ENCODE measurements at regions not wholly inside any gene's neighbourhood (a gene's known extent, or its start where the extent isn't known, plus 50 kb on each side); places are given as distances from the start of the nearest gene placed in this dataset.

GRCh38 chr18:4817665-4818064, 362.6 kb upstream of the DLGAP1 start:
- Histone ChIP-seq H3K36me3 (ENCODE audit: insufficient read depth) (no peaks in the 10 kb centered on the region), H3K4me1 (ENCODE audit: insufficient read depth) (no peaks in the 10 kb centered on the region), H3K4me3 (ENCODE audit: low read depth, low read length) (no peak overlapping the region), H3K27ac (ENCODE audit: low read depth) (no peak overlapping the region)
- WGBS, result 75% methylated on average over 1 of the region's 1 CpG
- no peak for DNase-seq (ENCODE audit: extremely low spot score)

DNA sequence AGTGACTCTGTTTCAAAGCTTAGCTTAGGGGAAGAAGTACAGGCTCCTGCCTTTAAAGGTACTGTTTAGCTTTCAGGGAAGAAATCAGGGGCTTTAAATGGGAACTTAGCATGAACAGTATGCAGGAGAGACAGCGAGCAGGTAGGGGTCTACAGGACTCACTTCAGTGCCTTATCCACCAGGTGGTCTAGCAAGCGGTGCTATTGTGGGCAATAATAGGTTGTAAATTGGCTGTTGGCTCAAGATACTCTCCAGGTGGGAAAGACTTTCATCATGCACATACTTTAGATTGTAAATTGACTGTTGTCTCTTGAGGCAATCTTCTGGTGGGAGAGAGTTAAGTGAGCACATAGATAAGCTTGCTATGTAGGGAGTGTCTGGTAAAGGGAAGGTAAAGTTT, 358.6 kb upstream of the DLGAP1 start:
- DNase-seq (ENCODE audit: extremely low spot score), result no peak
- H3K27ac ChIP-seq (ENCODE audit: low read depth), result no peak overlapping the region
- WGBS, result 68% methylated on average over 2 of the region's 2 CpGs

GRCh38 chr18:4808891-4809290, 353.8 kb upstream of the DLGAP1 start:
- WGBS, result 94% methylated on average over 3 of the region's 3 CpGs
- Histone ChIP-seq H3K4me1 (ENCODE audit: insufficient read depth) (no peaks in the 10 kb centered on the region), H3K27ac (ENCODE audit: low read depth) (no peak overlapping the region)

More for the DNA sequence above, 358.6 kb upstream of the DLGAP1 start:
- no peaks in the 10 kb centered on the region for H3K36me3 ChIP-seq (ENCODE audit: insufficient read depth)
- H3K4me3 ChIP-seq (ENCODE audit: low read depth, low read length), result no peak overlapping the region
- H3K4me1 ChIP-seq (ENCODE audit: insufficient read depth), result no peaks in the 10 kb centered on the region

DNA sequence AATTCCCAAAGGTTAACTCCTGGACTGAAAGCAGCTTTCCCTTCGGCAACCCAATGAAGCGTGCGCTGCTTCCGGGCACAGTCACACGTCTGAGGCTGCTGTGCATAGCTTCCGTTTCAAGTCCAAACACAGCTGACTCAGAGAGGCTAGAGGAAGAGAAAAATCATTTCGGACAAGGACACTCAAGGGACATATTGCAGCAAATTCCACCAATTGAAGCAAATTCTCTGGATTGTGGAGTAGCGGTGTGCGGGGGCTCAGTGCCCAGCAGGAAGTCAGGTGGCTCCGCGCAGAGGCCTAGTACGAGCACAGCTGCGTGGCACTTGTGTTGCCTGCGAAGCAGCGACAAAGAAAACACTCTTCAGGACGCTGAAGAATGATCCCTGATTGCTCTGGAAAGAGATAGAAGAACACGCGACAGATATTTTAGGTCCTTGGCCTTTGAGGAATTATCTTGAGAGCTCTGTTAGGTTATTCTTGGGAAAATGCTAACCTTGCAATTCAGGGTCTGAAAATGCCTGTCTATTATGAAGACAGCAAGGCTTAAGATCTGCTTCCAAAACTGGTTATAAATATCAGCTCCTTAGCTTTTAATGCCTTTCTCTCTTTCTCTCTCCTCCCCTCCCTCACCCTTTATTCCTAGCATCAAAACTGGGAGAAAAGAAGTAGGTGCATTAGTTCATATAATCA, 352.6 kb upstream of the DLGAP1 start:
- 84% methylated on average over 18 of the region's 18 CpGs for WGBS
- no peak for DNase-seq (ENCODE audit: extremely low spot score)
- no peak overlapping the region for H3K27ac ChIP-seq (ENCODE audit: low read depth)

More at GRCh38 chr18:4808891-4809290, 353.8 kb upstream of the DLGAP1 start:
- no peak overlapping the region for H3K4me3 ChIP-seq (ENCODE audit: low read depth, low read length)
- DNase-seq (ENCODE audit: extremely low spot score), result no peak
- no peaks in the 10 kb centered on the region for H3K36me3 ChIP-seq (ENCODE audit: insufficient read depth)

DNA sequence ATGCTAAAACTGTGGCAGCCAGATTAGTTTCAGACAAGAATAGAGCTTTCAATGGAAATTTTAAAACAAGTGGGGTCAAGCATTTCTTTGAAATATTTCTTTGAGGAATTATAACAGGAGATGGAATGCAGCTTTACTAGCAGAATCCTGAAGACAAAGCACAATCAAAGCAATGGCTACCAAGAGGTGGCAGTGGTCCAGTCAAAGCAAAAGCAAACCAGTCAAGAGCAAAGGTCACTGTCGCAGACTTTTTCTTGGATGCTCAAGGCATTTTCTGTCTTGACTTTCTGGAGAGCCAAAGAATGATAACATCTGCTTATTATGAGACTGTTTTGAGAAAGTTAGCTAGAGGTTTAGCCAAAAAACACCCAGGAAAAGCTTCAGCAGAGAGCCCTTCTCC, 351.2 kb upstream of the DLGAP1 start:
- H3K36me3 ChIP-seq (ENCODE audit: insufficient read depth), result no peaks in the 10 kb centered on the region
- no peak overlapping the region for H3K27ac ChIP-seq (ENCODE audit: low read depth)
- H3K4me1 ChIP-seq (ENCODE audit: insufficient read depth), result no peaks in the 10 kb centered on the region
- H3K4me3 ChIP-seq (ENCODE audit: low read depth, low read length), result no peak overlapping the region
- 71% methylated on average over 1 of the region's 1 CpG for WGBS
- DNase-seq (ENCODE audit: extremely low spot score), result no peak

More for the DNA sequence above, 352.6 kb upstream of the DLGAP1 start:
- no peaks in the 10 kb centered on the region for H3K36me3 ChIP-seq (ENCODE audit: insufficient read depth)
- H3K4me1 ChIP-seq (ENCODE audit: insufficient read depth), result no peaks in the 10 kb centered on the region
- H3K4me3 ChIP-seq (ENCODE audit: low read depth, low read length), result no peak overlapping the region

DNA sequence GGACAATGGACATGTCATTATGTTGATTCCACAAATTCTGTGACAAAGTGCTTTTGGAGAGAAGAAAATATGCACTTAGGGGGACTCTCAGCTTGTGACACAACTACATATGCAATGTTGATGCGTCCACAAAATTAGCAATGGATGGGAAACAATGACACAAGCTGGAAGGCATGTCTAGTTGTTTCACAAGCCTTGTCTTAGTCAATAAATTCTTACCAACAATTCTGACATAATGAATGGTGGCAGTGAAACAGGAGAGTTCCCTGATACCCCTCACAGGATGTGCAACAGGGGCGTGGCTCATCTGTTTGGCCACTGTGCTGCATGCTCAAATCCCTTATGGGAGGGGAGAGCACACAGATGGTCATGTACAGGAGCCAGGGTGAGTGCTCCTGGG, 347.2 kb upstream of the DLGAP1 start:
- DNase-seq (ENCODE audit: extremely low spot score), result no peak
- H3K4me3 ChIP-seq (ENCODE audit: low read depth, low read length), result no peak overlapping the region
- WGBS, result 75% methylated on average over 2 of the region's 2 CpGs
- no peaks in the 10 kb centered on the region for H3K36me3 ChIP-seq (ENCODE audit: insufficient read depth)
- no peaks in the 10 kb centered on the region for H3K4me1 ChIP-seq (ENCODE audit: insufficient read depth)
- no peak overlapping the region for H3K27ac ChIP-seq (ENCODE audit: low read depth)

DNA sequence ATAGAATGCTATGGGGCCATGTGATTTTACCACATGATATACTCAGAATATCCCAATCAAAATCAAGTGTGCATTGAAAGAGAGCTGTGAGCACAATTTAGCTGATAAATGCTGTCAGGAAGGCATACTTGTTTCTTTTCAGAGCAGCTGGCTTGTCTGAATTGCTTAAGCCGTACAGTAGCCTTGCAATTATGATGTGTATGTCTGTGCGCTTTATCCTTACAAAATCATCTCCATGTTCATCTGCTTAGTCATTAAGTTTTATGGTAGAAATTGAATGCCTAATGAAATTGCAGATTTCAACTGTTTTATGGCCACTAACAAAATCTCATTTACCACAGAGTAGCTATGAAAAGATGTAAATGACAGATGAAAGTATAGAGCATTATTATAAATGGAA, 346.0 kb upstream of the DLGAP1 start:
- Histone ChIP-seq H3K36me3 (ENCODE audit: insufficient read depth) (no peaks in the 10 kb centered on the region), H3K27ac (ENCODE audit: low read depth) (no peak overlapping the region), H3K4me1 (ENCODE audit: insufficient read depth) (no peaks in the 10 kb centered on the region), H3K4me3 (ENCODE audit: low read depth, low read length) (no peak overlapping the region)
- 87% methylated on average over 2 of the region's 2 CpGs for WGBS
- DNase-seq (ENCODE audit: extremely low spot score), result no peak

GRCh38 chr18:4797002-4797685, 342.0 kb upstream of the DLGAP1 start:
- DNase-seq (ENCODE audit: extremely low spot score), result no peak
- H3K27ac ChIP-seq (ENCODE audit: low read depth), result no peak overlapping the region
- no peaks in the 10 kb centered on the region for H3K36me3 ChIP-seq (ENCODE audit: insufficient read depth)
- H3K4me1 ChIP-seq (ENCODE audit: insufficient read depth), result no peaks in the 10 kb centered on the region
- WGBS, result 54% methylated on average over 3 of the region's 3 CpGs
- H3K4me3 ChIP-seq (ENCODE audit: low read depth, low read length), result no peak overlapping the region

DNA sequence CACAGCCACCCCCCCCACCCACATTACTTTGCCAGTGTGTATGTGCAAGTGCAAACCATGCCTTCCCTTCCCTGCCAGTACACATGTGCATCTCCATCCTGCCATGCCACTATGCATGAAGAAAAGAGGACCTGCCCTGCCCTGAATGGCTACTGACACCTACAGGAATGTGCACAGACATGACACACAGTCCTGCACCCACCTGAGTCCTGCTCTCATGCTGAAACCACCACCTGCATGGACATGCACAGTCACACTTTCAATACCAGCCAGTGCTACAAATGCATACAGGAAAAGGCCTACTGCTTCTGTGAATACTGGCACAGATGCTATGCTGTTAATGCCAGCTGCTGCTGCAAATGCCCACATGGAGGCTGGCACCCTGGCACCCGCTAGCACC, 334.4 kb upstream of the DLGAP1 start:
- H3K4me3 ChIP-seq (ENCODE audit: low read depth, low read length), result no peak overlapping the region
- DNase-seq (ENCODE audit: extremely low spot score), result no peak
- H3K27ac ChIP-seq (ENCODE audit: low read depth), result no peak overlapping the region
- no peaks in the 10 kb centered on the region for H3K36me3 ChIP-seq (ENCODE audit: insufficient read depth)
- 94% methylated on average over 1 of the region's 1 CpG for WGBS
- H3K4me1 ChIP-seq (ENCODE audit: insufficient read depth), result no peaks in the 10 kb centered on the region

DNA sequence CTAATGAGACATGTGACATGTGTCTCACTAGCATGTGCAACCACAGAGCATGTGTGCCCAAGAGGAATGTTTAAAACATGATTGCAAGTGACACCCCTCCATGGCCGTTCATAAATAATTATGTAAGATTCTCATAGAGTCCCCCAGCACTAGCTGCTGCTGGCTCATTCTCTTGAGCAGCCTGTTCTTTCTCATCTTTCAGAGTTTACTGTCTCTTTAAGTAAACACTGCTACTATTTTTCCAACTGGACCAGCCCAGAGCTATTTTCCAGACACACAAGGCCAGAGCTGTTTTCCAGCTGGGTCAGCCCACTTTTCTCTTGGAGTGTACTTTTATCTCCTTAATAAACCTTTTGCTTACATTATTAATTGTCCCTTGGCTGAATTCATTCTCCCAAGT, 326.8 kb upstream of the DLGAP1 start:
- 46% methylated on average over 1 of the region's 1 CpG for WGBS
- Histone ChIP-seq H3K4me1 (ENCODE audit: insufficient read depth) (no peaks in the 10 kb centered on the region), H3K4me3 (ENCODE audit: low read depth, low read length) (no peak overlapping the region), H3K27ac (ENCODE audit: low read depth) (no peak overlapping the region), H3K36me3 (ENCODE audit: insufficient read depth) (no peaks in the 10 kb centered on the region)
- DNase-seq (ENCODE audit: extremely low spot score), result no peak

- 88% methylated on average over 3 of the region's 3 CpGs for WGBS
- Histone ChIP-seq H3K4me3 (ENCODE audit: low read depth, low read length) (no peak overlapping the region), H3K36me3 (ENCODE audit: insufficient read depth) (no peaks in the 10 kb centered on the region), H3K4me1 (ENCODE audit: insufficient read depth) (no peaks in the 10 kb centered on the region), H3K27ac (ENCODE audit: low read depth) (no peak overlapping the region)
- no peak for DNase-seq (ENCODE audit: extremely low spot score)
Observed at GRCh38 chr18:4765401-4765800, 310.3 kb upstream of the DLGAP1 start.

DNA sequence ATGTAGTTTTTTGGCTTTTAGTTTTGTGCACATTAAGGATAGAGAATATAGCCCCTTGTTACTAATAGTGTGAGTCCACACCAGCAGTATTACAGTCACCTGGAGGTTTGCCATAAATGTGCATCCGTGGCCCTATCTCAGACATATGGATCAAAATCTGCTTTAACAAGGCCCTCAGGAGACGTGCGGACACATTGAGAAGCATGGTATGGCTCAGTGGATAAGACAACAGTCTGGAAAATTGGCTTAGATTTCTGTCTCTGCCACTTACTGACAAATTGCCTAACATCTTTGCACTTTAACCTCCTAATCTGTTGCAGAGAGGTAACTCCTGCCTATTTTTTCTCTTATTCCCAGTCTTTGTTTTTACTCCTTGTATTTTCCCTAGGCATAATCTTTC, 307.2 kb upstream of the DLGAP1 start:
- H3K36me3 ChIP-seq (ENCODE audit: insufficient read depth), result no peaks in the 10 kb centered on the region
- DNase-seq (ENCODE audit: extremely low spot score), result no peak
- H3K27ac ChIP-seq (ENCODE audit: low read depth), result no peak overlapping the region
- no peak overlapping the region for H3K4me3 ChIP-seq (ENCODE audit: low read depth, low read length)
- no peaks in the 10 kb centered on the region for H3K4me1 ChIP-seq (ENCODE audit: insufficient read depth)
- 28% methylated on average over 3 of the region's 3 CpGs for WGBS

DNA sequence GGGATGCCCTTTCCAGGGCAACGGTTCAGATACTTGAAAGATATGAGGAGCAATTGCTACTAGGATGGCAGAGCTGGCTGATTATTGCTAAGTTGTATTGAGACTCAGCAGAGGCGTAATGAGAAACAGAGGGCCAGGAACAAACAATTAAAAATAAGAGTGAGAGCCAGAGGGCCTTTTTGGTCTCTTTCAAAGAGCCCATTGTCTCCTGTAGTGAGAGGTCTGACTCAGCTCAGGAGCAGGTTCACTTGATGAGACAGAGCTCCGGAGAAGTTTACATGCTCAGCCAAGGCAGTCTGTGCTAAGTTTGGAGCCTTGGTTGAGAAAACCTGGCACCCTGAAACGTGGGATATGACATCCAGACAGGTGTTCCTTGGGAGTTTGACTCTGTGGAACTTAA, 303.9 kb upstream of the DLGAP1 start:
- Histone ChIP-seq H3K4me1 (ENCODE audit: insufficient read depth) (no peaks in the 10 kb centered on the region), H3K36me3 (ENCODE audit: insufficient read depth) (no peaks in the 10 kb centered on the region), H3K4me3 (ENCODE audit: low read depth, low read length) (no peak overlapping the region), H3K27ac (ENCODE audit: low read depth) (no peak overlapping the region)
- WGBS, result 65% methylated on average over 4 of the region's 4 CpGs
- no peak for DNase-seq (ENCODE audit: extremely low spot score)

GRCh38 chr18:4755848-4756247, 300.7 kb upstream of the DLGAP1 start:
- H3K27ac ChIP-seq (ENCODE audit: low read depth), result no peak overlapping the region
- 74% methylated on average over 4 of the region's 4 CpGs for WGBS
- no peaks in the 10 kb centered on the region for H3K36me3 ChIP-seq (ENCODE audit: insufficient read depth)
- no peak overlapping the region for H3K4me3 ChIP-seq (ENCODE audit: low read depth, low read length)
- no peaks in the 10 kb centered on the region for H3K4me1 ChIP-seq (ENCODE audit: insufficient read depth)
- no peak for DNase-seq (ENCODE audit: extremely low spot score)

Measured in urinary bladder (tissue), 3 donors.